Activated naive CD4-positive, alpha-beta T cell treated with anti-CD3 and anti-CD28 coated beads for 36 hours (primary cell): ENCODE measurements at regions not wholly inside any gene's neighbourhood (a gene's known extent, or its start where the extent isn't known, plus 50 kb on each side); places are given as distances from the start of the nearest gene placed in this dataset.
"Not testable (repeated sequence)": the region's sequence is repeated elsewhere in the genome, so short reads cannot be mapped to it uniquely, and the experiment has no call there.

Source experiments
- CTCF ChIA-PET: fragments of 350-600 bp; sonication (Branson Sonifier 250); formaldehyde crosslinking; loops from one replicate; lab custom pipeline; 2021; ENCODE audit warnings: antibody characterized with exemption; lab: Charles Lee
- DNase-seq: peaks from one replicate; pipeline ENCODE4 v3.0.0-alpha.2; 2020
- H3K27ac Mint-ChIP-seq: one replicate; pipeline ENCODE4 v1.8.0; 2021; ENCODE audit warnings: mild to moderate bottlenecking, mixed read lengths
- H3K27me3 Mint-ChIP-seq: one replicate; pipeline ENCODE4 v1.8.0; 2021; ENCODE audit warnings: low read depth, mixed read lengths
- H3K36me3 Mint-ChIP-seq: one replicate; pipeline ENCODE4 v1.8.0; 2021; ENCODE audit warnings: low read depth, mixed read lengths
- H3K4me1 Mint-ChIP-seq: one replicate; pipeline ENCODE4 v1.8.0; 2021; ENCODE audit warnings: low read depth, mixed read lengths
- H3K4me3 Mint-ChIP-seq: one replicate; pipeline ENCODE4 v1.8.0; 2021; ENCODE audit warnings: mild to moderate bottlenecking, moderate library complexity, mixed read lengths
- H3K9me3 Mint-ChIP-seq: one replicate; pipeline ENCODE4 v1.8.0; 2021; ENCODE audit warnings: mixed read lengths
- intact Hi-C: fragments of 100-400 bp; cut with micrococcal nuclease; formaldehyde crosslinking; loops from one replicate; pipeline ENCODE4 v1.15.1; 2023

DNA sequence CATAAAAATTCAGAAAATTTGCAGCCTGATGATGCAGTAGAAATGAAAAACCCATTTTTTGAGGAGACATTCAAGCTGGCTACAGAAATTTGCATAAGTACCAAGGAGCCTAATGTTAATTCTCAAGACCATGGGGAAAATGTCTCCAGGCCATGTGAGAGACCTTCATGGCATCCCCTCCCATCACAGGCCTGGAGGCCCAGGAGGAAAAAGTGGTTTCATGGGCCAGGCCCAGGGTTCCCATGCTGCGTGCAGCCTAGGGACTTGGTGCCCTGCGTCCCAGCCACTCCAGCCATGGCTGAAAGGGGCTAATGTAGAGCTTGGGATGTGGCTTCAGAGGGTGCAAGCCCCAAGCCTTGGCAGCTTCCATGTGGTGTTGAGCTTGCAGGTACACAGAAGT lies 55.3 kb upstream of the FRMPD4 start:
- H3K27me3 Mint-ChIP-seq, H3K9me3 Mint-ChIP-seq, CTCF ChIA-PET, H3K4me3 Mint-ChIP-seq, H3K27ac Mint-ChIP-seq, DNase-seq, H3K36me3 Mint-ChIP-seq, H3K4me1 Mint-ChIP-seq: not testable (repeated sequence)
- intact Hi-C loops, result loop anchor here (5.0 kb wide), 1 partner anchor 689 kb away; no protein-coding TSS in a partner anchor
